WTC11 (cell line): ENCODE measurements at regions not wholly inside any gene's neighbourhood (a gene's known extent, or its start where the extent isn't known, plus 50 kb on each side); places are given as distances from the start of the nearest gene placed in this dataset.

Experiments
- ATAC-seq: fragments of 200-7000 bp; cut with Tn5 transposase; 2 replicates; pipeline ENCODE4 v1.10.0; 2021; ENCODE audit warnings: mild to moderate bottlenecking, moderate library complexity
- CTCF ChIA-PET: fragments of 300-600 bp; sonication (Branson Sonifier 250); formaldehyde crosslinking; loops from one replicate; lab custom pipeline; 2021; ENCODE audit warnings: antibody characterized with exemption; lab: Charles Lee
- POLR2A ChIA-PET: fragments of 350-600 bp; sonication (Branson Sonifier 250); formaldehyde crosslinking; loops from one replicate; lab custom pipeline; 2021; ENCODE audit warnings: antibody characterized with exemption; lab: Charles Lee
- DNase-seq: peaks from one replicate; pipeline ENCODE4 v3.0.0; 2021; ENCODE audit warnings: low spot score
- H3K27ac Mint-ChIP-seq: 2 replicates; pipeline ENCODE4 v1.8.0; 2021; ENCODE audit warnings: mixed read lengths
- H3K27me3 Mint-ChIP-seq: 2 replicates; pipeline ENCODE4 v1.8.0; 2021; ENCODE audit warnings: low read depth, mild to moderate bottlenecking, moderate library complexity, mixed read lengths
- H3K36me3 Mint-ChIP-seq: 2 replicates; pipeline ENCODE4 v1.8.0; 2021; ENCODE audit warnings: mixed read lengths
- H3K4me1 Mint-ChIP-seq: 2 replicates; pipeline ENCODE4 v1.8.0; 2022; ENCODE audit warnings: mixed read lengths
- H3K4me3 Mint-ChIP-seq: 2 replicates; pipeline ENCODE4 v1.8.0; 2021; ENCODE audit warnings: mild to moderate bottlenecking, moderate library complexity, mixed read lengths
- H3K9me3 Mint-ChIP-seq: 2 replicates; pipeline ENCODE4 v1.8.0; 2021; ENCODE audit warnings: mixed read lengths
- GABPB1 ChIP-seq: sonication (generic); formaldehyde crosslinking; IDR thresholded peaks from 2 replicates; pipeline ENCODE4 v1.8.1; 2023; ENCODE audit warnings: mild to moderate bottlenecking, missing genetic modification reagents
- MYBL2 ChIP-seq: sonication (generic); formaldehyde crosslinking; IDR thresholded peaks from 2 replicates; pipeline ENCODE4 v1.8.1; 2023; ENCODE audit warnings: mild to moderate bottlenecking, moderate library complexity, missing genetic modification reagents
- NR3C1 ChIP-seq: sonication (generic); formaldehyde crosslinking; conservative IDR thresholded peaks from 2 replicates; pipeline ENCODE4 v1.8.1; 2023; ENCODE audit warnings: low read depth, mild to moderate bottlenecking, missing genetic modification reagents
- TCF7 ChIP-seq: sonication (generic); formaldehyde crosslinking; IDR thresholded peaks from 2 replicates; pipeline ENCODE4 v1.8.0; 2022; ENCODE audit warnings: mild to moderate bottlenecking, low read depth, missing genetic modification reagents, moderate library complexity
- ZNF138 ChIP-seq: sonication (generic); formaldehyde crosslinking; conservative IDR thresholded peaks from 2 replicates; pipeline ENCODE4 v1.8.1; 2022; ENCODE audit warnings: mild to moderate bottlenecking, moderate library complexity, missing genetic modification reagents
- ZNF396 ChIP-seq: fragments of 250-450 bp; sonication (Bioruptor Pico); IDR thresholded peaks from 2 replicates; pipeline ENCODE4 v1.8.0; 2021; ENCODE audit warnings: mild to moderate bottlenecking, moderate library complexity, borderline replicate concordance
- ZNF671 ChIP-seq: fragments of 250-450 bp; sonication (Bioruptor Pico); IDR thresholded peaks from 2 replicates; pipeline ENCODE4 v1.8.0; 2021; ENCODE audit warnings: mild to moderate bottlenecking
- TF ChIP-seq, protein P1 (sequence below): fragments of 250-450 bp; sonication (Bioruptor Pico); IDR thresholded peaks from 2 replicates; pipeline ENCODE4 v1.9.0; 2021; ENCODE audit warnings: mild to moderate bottlenecking
- TF ChIP-seq, protein P2 (sequence below): sonication (generic); formaldehyde crosslinking; IDR thresholded peaks from 2 replicates; pipeline ENCODE4 v1.8.0; 2022; ENCODE audit warnings: mild to moderate bottlenecking, missing genetic modification reagents
- TF ChIP-seq, protein P3 (sequence below): fragments of 250-450 bp; sonication (Bioruptor Pico); IDR thresholded peaks from 2 replicates; pipeline ENCODE4 v2.1.2; 2022; ENCODE audit warnings: mild to moderate bottlenecking, moderate library complexity
- TF ChIP-seq, protein P4 (sequence below): sonication (generic); formaldehyde crosslinking; IDR thresholded peaks from 2 replicates; pipeline ENCODE4 v1.8.0; 2022; ENCODE audit warnings: mild to moderate bottlenecking, missing genetic modification reagents
- TF ChIP-seq, protein P5 (sequence below): fragments of 250-450 bp; sonication (Bioruptor Pico); IDR thresholded peaks from 2 replicates; pipeline ENCODE4 v1.8.0; 2021; ENCODE audit warnings: mild to moderate bottlenecking
- TF ChIP-seq, protein P6 (sequence below): sonication (generic); formaldehyde crosslinking; IDR thresholded peaks from 2 replicates; pipeline ENCODE4 v1.8.1; 2022; ENCODE audit warnings: mild to moderate bottlenecking, missing genetic modification reagents, moderate library complexity, borderline replicate concordance
- TF ChIP-seq, protein P7 (sequence below): sonication (generic); formaldehyde crosslinking; IDR thresholded peaks from 2 replicates; pipeline ENCODE4 v1.8.1; 2023; ENCODE audit warnings: mild to moderate bottlenecking, missing genetic modification reagents, moderate library complexity
- TF ChIP-seq, protein P8 (sequence below): sonication (generic); formaldehyde crosslinking; IDR thresholded peaks from 2 replicates; pipeline ENCODE4 v1.8.1; 2023; ENCODE audit warnings: mild to moderate bottlenecking, missing genetic modification reagents
- TF ChIP-seq, protein P9 (sequence below): fragments of 250-450 bp; sonication (Bioruptor Pico); conservative IDR thresholded peaks from 2 replicates; pipeline ENCODE4 v1.9.0; 2021; ENCODE audit warnings: mild to moderate bottlenecking

DNA sequence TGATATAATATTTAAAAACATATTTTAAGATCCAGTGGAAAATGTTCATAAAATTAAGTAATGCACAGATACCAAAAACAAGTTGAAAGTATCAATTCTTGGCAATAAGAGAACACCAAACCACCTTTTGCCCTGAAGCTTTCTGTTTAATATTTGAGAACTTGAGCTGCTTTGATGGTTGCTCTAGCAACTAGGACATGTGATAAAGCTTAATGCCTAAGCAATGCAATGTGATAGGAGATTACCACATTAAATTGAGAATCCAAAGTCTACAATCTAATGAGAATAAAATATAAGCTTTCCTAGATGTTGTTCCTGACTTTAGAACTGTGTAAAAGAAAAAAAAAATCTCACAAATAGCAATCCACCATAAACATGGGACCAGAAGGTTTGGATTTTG, 1367.5 kb upstream of the PCDH9 start:
- ATAC-seq (no peak), DNase-seq (no peak)
- no peaks in the 10 kb centered on the region for H3K27me3 Mint-ChIP-seq
- H3K36me3 Mint-ChIP-seq = no peaks in the 10 kb centered on the region
- H3K4me1 Mint-ChIP-seq = no peaks in the 10 kb centered on the region
- H3K9me3 Mint-ChIP-seq = no peaks in the 10 kb centered on the region
- H3K27ac Mint-ChIP-seq = no peak overlapping the region
- CTCF ChIA-PET = no interaction called here
- POLR2A ChIA-PET = no interaction called here
- H3K4me3 Mint-ChIP-seq = no peak overlapping the region
- TF ChIP-seq, protein P1, sequence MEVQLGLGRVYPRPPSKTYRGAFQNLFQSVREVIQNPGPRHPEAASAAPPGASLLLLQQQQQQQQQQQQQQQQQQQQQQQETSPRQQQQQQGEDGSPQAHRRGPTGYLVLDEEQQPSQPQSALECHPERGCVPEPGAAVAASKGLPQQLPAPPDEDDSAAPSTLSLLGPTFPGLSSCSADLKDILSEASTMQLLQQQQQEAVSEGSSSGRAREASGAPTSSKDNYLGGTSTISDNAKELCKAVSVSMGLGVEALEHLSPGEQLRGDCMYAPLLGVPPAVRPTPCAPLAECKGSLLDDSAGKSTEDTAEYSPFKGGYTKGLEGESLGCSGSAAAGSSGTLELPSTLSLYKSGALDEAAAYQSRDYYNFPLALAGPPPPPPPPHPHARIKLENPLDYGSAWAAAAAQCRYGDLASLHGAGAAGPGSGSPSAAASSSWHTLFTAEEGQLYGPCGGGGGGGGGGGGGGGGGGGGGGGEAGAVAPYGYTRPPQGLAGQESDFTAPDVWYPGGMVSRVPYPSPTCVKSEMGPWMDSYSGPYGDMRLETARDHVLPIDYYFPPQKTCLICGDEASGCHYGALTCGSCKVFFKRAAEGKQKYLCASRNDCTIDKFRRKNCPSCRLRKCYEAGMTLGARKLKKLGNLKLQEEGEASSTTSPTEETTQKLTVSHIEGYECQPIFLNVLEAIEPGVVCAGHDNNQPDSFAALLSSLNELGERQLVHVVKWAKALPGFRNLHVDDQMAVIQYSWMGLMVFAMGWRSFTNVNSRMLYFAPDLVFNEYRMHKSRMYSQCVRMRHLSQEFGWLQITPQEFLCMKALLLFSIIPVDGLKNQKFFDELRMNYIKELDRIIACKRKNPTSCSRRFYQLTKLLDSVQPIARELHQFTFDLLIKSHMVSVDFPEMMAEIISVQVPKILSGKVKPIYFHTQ (CRISPR knock-in tag) = no peak
- TF ChIP-seq, protein P2, sequence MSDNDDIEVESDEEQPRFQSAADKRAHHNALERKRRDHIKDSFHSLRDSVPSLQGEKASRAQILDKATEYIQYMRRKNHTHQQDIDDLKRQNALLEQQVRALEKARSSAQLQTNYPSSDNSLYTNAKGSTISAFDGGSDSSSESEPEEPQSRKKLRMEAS (CRISPR knock-in tag) = no peak
- TF ChIP-seq, protein P3, sequence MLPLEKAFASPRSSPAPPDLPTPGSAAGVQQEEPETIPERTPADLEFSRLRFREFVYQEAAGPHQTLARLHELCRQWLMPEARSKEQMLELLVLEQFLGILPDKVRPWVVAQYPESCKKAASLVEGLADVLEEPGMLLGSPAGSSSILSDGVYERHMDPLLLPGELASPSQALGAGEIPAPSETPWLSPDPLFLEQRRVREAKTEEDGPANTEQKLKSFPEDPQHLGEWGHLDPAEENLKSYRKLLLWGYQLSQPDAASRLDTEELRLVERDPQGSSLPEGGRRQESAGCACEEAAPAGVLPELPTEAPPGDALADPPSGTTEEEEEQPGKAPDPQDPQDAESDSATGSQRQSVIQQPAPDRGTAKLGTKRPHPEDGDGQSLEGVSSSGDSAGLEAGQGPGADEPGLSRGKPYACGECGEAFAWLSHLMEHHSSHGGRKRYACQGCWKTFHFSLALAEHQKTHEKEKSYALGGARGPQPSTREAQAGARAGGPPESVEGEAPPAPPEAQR (CRISPR knock-in tag) = no peak
- TF ChIP-seq MYBL2 = no peak
- TF ChIP-seq, protein P4, sequence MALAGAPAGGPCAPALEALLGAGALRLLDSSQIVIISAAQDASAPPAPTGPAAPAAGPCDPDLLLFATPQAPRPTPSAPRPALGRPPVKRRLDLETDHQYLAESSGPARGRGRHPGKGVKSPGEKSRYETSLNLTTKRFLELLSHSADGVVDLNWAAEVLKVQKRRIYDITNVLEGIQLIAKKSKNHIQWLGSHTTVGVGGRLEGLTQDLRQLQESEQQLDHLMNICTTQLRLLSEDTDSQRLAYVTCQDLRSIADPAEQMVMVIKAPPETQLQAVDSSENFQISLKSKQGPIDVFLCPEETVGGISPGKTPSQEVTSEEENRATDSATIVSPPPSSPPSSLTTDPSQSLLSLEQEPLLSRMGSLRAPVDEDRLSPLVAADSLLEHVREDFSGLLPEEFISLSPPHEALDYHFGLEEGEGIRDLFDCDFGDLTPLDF (CRISPR knock-in tag) = no peak
- TF ChIP-seq GABPB1 = no peak

DNA sequence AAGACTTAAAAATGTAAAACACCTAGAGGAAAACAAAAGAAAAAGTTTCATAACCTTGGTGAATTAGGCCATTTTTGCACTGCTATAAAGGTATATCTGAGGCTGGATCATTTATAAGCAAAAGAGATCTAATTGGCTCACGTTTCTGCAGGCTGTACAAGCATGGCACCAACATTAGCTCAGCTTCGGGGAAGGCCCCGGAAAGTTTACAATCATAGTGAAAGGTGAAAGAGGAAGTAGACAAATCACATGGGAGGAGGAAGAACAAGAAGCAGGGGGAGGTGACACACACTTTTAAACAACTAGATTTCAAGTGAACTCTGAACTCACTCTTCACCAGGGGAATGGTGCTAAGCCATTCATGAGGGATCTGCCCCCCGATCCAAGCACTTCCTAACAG, 1358.5 kb upstream of the PCDH9 start:
- no peaks in the 10 kb centered on the region for H3K36me3 Mint-ChIP-seq
- no peak overlapping the region for H3K4me3 Mint-ChIP-seq
- ChIA-PET POLR2A (no interaction called here), CTCF (no interaction called here)
- H3K27me3 Mint-ChIP-seq = no peaks in the 10 kb centered on the region
- no peaks in the 10 kb centered on the region for H3K4me1 Mint-ChIP-seq
- no peak for DNase-seq
- ATAC-seq = no peak
- no peaks in the 10 kb centered on the region for H3K9me3 Mint-ChIP-seq
- H3K27ac Mint-ChIP-seq = no peak overlapping the region
- TF ChIP-seq, protein P5, sequence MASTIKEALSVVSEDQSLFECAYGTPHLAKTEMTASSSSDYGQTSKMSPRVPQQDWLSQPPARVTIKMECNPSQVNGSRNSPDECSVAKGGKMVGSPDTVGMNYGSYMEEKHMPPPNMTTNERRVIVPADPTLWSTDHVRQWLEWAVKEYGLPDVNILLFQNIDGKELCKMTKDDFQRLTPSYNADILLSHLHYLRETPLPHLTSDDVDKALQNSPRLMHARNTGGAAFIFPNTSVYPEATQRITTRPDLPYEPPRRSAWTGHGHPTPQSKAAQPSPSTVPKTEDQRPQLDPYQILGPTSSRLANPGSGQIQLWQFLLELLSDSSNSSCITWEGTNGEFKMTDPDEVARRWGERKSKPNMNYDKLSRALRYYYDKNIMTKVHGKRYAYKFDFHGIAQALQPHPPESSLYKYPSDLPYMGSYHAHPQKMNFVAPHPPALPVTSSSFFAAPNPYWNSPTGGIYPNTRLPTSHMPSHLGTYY (CRISPR knock-in tag) = no peak
- TF ChIP-seq, protein P1 (CRISPR knock-in tag) = no peak
- TF ChIP-seq, protein P6, sequence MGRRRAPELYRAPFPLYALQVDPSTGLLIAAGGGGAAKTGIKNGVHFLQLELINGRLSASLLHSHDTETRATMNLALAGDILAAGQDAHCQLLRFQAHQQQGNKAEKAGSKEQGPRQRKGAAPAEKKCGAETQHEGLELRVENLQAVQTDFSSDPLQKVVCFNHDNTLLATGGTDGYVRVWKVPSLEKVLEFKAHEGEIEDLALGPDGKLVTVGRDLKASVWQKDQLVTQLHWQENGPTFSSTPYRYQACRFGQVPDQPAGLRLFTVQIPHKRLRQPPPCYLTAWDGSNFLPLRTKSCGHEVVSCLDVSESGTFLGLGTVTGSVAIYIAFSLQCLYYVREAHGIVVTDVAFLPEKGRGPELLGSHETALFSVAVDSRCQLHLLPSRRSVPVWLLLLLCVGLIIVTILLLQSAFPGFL = no peak
- TF ChIP-seq, protein P4 (CRISPR knock-in tag) = no peak
- TF ChIP-seq ZNF396 (CRISPR knock-in tag) = no peak
- TF ChIP-seq, protein P7, sequence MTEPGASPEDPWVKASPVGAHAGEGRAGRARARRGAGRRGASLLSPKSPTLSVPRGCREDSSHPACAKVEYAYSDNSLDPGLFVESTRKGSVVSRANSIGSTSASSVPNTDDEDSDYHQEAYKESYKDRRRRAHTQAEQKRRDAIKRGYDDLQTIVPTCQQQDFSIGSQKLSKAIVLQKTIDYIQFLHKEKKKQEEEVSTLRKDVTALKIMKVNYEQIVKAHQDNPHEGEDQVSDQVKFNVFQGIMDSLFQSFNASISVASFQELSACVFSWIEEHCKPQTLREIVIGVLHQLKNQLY (CRISPR knock-in tag) = no peak
- no peak for TF ChIP-seq ZNF671 (CRISPR knock-in tag)
- no peak for TF ChIP-seq NR3C1 (CRISPR knock-in tag)
- TF ChIP-seq TCF7 (CRISPR knock-in tag) = no peak
- TF ChIP-seq, protein P8, sequence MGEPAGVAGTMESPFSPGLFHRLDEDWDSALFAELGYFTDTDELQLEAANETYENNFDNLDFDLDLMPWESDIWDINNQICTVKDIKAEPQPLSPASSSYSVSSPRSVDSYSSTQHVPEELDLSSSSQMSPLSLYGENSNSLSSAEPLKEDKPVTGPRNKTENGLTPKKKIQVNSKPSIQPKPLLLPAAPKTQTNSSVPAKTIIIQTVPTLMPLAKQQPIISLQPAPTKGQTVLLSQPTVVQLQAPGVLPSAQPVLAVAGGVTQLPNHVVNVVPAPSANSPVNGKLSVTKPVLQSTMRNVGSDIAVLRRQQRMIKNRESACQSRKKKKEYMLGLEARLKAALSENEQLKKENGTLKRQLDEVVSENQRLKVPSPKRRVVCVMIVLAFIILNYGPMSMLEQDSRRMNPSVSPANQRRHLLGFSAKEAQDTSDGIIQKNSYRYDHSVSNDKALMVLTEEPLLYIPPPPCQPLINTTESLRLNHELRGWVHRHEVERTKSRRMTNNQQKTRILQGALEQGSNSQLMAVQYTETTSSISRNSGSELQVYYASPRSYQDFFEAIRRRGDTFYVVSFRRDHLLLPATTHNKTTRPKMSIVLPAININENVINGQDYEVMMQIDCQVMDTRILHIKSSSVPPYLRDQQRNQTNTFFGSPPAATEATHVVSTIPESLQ = no peak
- TF ChIP-seq, protein P9, sequence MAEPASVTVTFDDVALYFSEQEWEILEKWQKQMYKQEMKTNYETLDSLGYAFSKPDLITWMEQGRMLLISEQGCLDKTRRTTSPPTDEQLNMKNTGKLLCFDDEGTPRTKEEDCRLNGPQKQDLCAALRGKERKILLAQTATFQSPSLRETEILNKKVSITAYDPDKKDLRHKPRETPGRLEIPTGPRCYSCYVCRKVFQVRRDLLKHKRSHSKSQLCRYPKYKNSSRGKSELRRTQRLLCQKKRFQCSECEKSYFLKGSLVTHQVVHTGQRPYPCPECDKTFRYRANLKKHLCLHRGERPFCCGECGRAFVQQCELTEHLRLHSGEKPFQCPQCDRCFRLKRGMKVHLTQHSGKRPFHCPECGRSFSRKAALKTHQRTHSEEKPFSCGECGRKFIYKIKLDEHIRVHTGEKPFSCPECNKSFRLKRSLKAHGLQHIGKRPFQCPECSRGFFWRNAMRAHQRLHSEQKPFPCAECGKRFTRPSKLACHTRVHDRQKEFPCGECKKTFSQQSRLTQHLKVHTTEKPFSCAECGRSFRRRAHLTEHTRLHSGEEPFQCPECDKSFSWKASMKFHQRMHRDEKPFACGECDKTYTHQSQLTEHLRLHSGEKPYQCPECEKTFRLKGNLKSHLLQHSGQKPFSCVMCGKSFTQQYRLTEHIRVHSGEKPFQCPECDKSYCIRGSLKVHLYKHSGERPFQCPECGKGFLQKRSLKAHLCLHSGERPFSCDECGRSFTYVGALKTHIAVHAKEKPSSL (CRISPR knock-in tag) = no peak
- no peak for TF ChIP-seq ZNF138 (CRISPR knock-in tag)
